Panc1 (cell line): ENCODE measurements at regions not wholly inside any gene's neighbourhood (a gene's known extent, or its start where the extent isn't known, plus 50 kb on each side); places are given as distances from the start of the nearest gene placed in this dataset.

Experiments used
- ATAC-seq: fragments of 200-7000 bp; cut with Tn5 transposase; 2 replicates; pipeline ENCODE4 v1.9.1; 2020; ENCODE audit warnings: mild to moderate bottlenecking, moderate library complexity
- BruUV-seq: library from RNA; stranded (reverse); fragments of 400-500 nt; replicated peaks from 2 replicates; lab custom pipeline; 2021; lab: Mats Ljungman, UMichigan
- CTCF ChIA-PET: fragments of 300-600 bp; sonication (Branson Sonifier 250); formaldehyde crosslinking; loops from one replicate; lab custom pipeline; 2022; ENCODE audit warnings: antibody characterized with exemption; lab: Charles Lee
- POLR2A ChIA-PET: fragments of 300-600 bp; sonication (Branson Sonifier 250); formaldehyde crosslinking; loops from one replicate; lab custom pipeline; 2022; ENCODE audit warnings: antibody characterized with exemption; lab: Charles Lee
- DNase-seq: peaks from one replicate; pipeline ENCODE4 v3.0.0-alpha.2; 2010; ENCODE audit warnings: low read depth, low spot score
- H3K27ac ChIP-seq: 2 replicates; pipeline ENCODE4 v1.5.1; 2011; ENCODE audit warnings: mild to moderate bottlenecking, low read length, inconsistent platforms
- H3K27me3 ChIP-seq: fragments of 200-500 bp; sonication (Bioruptor generic); 2 replicates; pipeline ENCODE4 v1.6.0; 2014; ENCODE audit warnings: low read length, inconsistent platforms; ENCODE audit not compliant: control insufficient read depth, insufficient read depth
- H3K36me3 ChIP-seq: fragments of 200-500 bp; sonication (Bioruptor generic); 2 replicates; pipeline ENCODE4 v1.5.1; 2014; ENCODE audit warnings: inconsistent platforms, mild to moderate bottlenecking, low read length, moderate library complexity; ENCODE audit not compliant: control insufficient read depth, insufficient read depth
- H3K4me1 ChIP-seq: 2 replicates; pipeline ENCODE4 v1.5.1; 2011; ENCODE audit warnings: inconsistent platforms, mild to moderate bottlenecking, low read length, moderate library complexity; ENCODE audit not compliant: control insufficient read depth, insufficient read depth
- H3K4me3 ChIP-seq, 2 experiments: 2 replicates each; pipeline ENCODE4 v1.5.1; 2011 to 2012; ENCODE audit warnings: low read depth in 2 of 2, low read length in 2 of 2, mild to moderate bottlenecking in 2 of 2, inconsistent platforms in 1 of 2, moderate library complexity in 1 of 2
- H3K9me3 ChIP-seq: fragments of 200-500 bp; sonication (Bioruptor generic); 2 replicates; pipeline ENCODE4 v1.5.1; 2014; ENCODE audit warnings: low read depth, mild to moderate bottlenecking, inconsistent platforms, low read length, moderate library complexity; ENCODE audit not compliant: control insufficient read depth, insufficient read depth
- CTCF ChIP-seq: fragments of 450-650 bp; IDR thresholded peaks from 2 replicates; pipeline ENCODE4 v1.5.1; 2017; ENCODE audit warnings: mild to moderate bottlenecking
- POLR2AphosphoS5 ChIP-seq: IDR thresholded peaks from 2 replicates; pipeline ENCODE4 v1.6.1; 2012; ENCODE audit warnings: mild to moderate bottlenecking, low read depth, low read length, moderate library complexity
- SIN3A ChIP-seq: IDR thresholded peaks from 2 replicates; pipeline ENCODE4 v1.6.1; 2012; ENCODE audit warnings: low read depth, mild to moderate bottlenecking, low read length, moderate library complexity, borderline replicate concordance; ENCODE audit not compliant: insufficient read depth
- TCF7L2 ChIP-seq: IDR thresholded peaks from 2 replicates; pipeline ENCODE4 v1.6.1; 2011; ENCODE audit warnings: mild to moderate bottlenecking, low read depth, low read length, inconsistent platforms
- in situ Hi-C: cut with HindIII; loops from 2 replicates; pipeline ENCODE4 v1.10.0; 2016; ENCODE audit warnings: low sequenced_read_pairs, low pct_unique_long_range_greater_than_20kb
- intact Hi-C: fragments of 100-400 bp; cut with micrococcal nuclease; formaldehyde crosslinking; loops from one replicate; pipeline ENCODE4 v1.10.0; 2022; ENCODE audit not compliant: unreplicated experiment
- TF ChIP-seq, protein P1 (sequence below), 2 experiments: IDR thresholded peaks; 2 replicates each; pipeline ENCODE4 v1.6.1; 2011 to 2012; ENCODE audit warnings: low read depth in 2 of 2, control low read depth in 1 of 2, low read length in 1 of 2, mild to moderate bottlenecking in 1 of 2, moderate library complexity in 1 of 2; ENCODE audit not compliant: insufficient read depth in 1 of 2

DNA sequence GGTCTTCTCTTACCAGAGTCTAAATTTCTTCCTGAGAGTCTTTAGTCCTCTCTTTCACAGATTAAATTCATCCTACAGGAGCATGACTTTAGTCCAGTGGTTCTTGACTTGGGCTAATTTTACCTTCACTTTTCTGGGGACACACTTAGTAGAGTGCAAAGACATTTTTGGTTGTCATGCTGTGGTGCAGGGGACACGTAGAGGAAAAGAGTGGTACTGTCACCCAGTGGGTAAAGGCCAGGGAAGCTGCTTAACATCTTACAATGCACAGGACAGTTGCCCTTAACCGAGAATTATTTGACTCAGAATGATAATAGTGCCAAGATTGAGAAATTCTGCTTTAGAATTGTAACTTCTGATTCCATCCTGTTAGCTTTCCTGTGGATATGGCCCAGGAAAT is 772.5 kb upstream of the GRM7 start:
- Histone ChIP-seq H3K4me1 (no peaks in the 10 kb centered on the region), H3K27me3 (no peaks in the 10 kb centered on the region), H3K27ac (no peak overlapping the region), H3K36me3 (no peaks in the 10 kb centered on the region), H3K9me3 (no peaks in the 10 kb centered on the region), H3K4me3 (no peak overlapping the region)
- no TSS peak for BruUV-seq
- ATAC-seq = no peak
- CTCF ChIA-PET = no interaction called here
- TF ChIP-seq, protein P1, sequence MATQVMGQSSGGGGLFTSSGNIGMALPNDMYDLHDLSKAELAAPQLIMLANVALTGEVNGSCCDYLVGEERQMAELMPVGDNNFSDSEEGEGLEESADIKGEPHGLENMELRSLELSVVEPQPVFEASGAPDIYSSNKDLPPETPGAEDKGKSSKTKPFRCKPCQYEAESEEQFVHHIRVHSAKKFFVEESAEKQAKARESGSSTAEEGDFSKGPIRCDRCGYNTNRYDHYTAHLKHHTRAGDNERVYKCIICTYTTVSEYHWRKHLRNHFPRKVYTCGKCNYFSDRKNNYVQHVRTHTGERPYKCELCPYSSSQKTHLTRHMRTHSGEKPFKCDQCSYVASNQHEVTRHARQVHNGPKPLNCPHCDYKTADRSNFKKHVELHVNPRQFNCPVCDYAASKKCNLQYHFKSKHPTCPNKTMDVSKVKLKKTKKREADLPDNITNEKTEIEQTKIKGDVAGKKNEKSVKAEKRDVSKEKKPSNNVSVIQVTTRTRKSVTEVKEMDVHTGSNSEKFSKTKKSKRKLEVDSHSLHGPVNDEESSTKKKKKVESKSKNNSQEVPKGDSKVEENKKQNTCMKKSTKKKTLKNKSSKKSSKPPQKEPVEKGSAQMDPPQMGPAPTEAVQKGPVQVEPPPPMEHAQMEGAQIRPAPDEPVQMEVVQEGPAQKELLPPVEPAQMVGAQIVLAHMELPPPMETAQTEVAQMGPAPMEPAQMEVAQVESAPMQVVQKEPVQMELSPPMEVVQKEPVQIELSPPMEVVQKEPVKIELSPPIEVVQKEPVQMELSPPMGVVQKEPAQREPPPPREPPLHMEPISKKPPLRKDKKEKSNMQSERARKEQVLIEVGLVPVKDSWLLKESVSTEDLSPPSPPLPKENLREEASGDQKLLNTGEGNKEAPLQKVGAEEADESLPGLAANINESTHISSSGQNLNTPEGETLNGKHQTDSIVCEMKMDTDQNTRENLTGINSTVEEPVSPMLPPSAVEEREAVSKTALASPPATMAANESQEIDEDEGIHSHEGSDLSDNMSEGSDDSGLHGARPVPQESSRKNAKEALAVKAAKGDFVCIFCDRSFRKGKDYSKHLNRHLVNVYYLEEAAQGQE (IDR thresholded peaks at IDR 0.05; ENCODE audit: insufficient read depth in 1 of 2, low read depth in 2 of 2, low read length in 1 of 2) = no peak
- TF ChIP-seq SIN3A (no peak), CTCF (no peak), TCF7L2 (no peak), POLR2AphosphoS5 (no peak)
- no peak for DNase-seq
- POLR2A ChIA-PET = no interaction called here
- in situ Hi-C loops = no loop called here
- intact Hi-C loops = no loop called here

- H3K4me3 ChIP-seq = no peak overlapping the region
- H3K36me3 ChIP-seq = no peaks in the 10 kb centered on the region
- H3K9me3 ChIP-seq = no peaks in the 10 kb centered on the region
- no peaks in the 10 kb centered on the region for H3K27me3 ChIP-seq
- no peak overlapping the region for H3K27ac ChIP-seq
- ChIA-PET POLR2A (no interaction called here), CTCF (no interaction called here)
- DNase-seq (no peak), ATAC-seq (no peak)
- in situ Hi-C loops (no loop called here), intact Hi-C loops (no loop called here)
- BruUV-seq = no TSS peak
- TF ChIP-seq CTCF = no peak
- TF ChIP-seq SIN3A = no peak
- no peak for TF ChIP-seq POLR2AphosphoS5
- TF ChIP-seq TCF7L2 = no peak
- TF ChIP-seq, protein P1 (IDR thresholded peaks at IDR 0.05; ENCODE audit: insufficient read depth in 1 of 2, low read depth in 2 of 2, low read length in 1 of 2) = no peak
- H3K4me1 ChIP-seq = no peaks in the 10 kb centered on the region
These were observed 771.1 kb upstream of the GRM7 start for GRCh38 chr3:6089780-6090179.
